ENCODE measurements at regions not wholly inside any gene's neighbourhood (a gene's known extent, or its start where the extent isn't known, plus 50 kb on each side); places are given as distances from the start of the nearest gene placed in this dataset.

GRCh38 chr1:84749427-84749826 lies 59.2 kb upstream of the SSX2IP start:
- TF ChIP-seq, protein P1, sequence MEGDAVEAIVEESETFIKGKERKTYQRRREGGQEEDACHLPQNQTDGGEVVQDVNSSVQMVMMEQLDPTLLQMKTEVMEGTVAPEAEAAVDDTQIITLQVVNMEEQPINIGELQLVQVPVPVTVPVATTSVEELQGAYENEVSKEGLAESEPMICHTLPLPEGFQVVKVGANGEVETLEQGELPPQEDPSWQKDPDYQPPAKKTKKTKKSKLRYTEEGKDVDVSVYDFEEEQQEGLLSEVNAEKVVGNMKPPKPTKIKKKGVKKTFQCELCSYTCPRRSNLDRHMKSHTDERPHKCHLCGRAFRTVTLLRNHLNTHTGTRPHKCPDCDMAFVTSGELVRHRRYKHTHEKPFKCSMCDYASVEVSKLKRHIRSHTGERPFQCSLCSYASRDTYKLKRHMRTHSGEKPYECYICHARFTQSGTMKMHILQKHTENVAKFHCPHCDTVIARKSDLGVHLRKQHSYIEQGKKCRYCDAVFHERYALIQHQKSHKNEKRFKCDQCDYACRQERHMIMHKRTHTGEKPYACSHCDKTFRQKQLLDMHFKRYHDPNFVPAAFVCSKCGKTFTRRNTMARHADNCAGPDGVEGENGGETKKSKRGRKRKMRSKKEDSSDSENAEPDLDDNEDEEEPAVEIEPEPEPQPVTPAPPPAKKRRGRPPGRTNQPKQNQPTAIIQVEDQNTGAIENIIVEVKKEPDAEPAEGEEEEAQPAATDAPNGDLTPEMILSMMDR (IDR thresholded peaks at IDR 0.05), result no peak
- TF ChIP-seq POLR2A (IDR thresholded peaks at IDR 0.05), result no peak

Data from Peyer's patch (tissue), 4 donors.